ENCODE measurements at regions not wholly inside any gene's neighbourhood (a gene's known extent, or its start where the extent isn't known, plus 50 kb on each side); places are given as distances from the start of the nearest gene placed in this dataset.

DNA sequence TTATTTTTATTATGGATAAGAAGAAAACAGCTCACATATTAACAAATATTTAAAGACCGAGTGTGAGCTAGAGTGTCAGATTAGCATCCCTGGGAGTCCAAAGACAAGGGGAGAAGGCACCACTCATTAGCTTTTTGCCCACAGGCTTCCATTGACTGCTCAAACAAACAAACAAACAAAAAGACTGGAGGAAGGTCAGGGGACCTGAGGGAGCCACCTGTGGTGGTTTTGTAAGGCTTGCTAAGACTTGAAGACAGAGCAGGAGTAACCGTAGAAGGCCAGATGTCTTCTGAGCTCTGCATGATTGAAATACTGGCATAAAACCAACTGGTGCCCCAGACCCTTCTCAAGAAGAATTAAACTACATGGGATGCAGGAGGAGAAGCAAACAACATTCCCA lies 395.2 kb upstream of the CNTN5 start:
- Histone ChIP-seq H2AK5ac (ENCODE audit: insufficient read length, low read length) (no peak overlapping the region), H3K79me2 (ENCODE audit: insufficient read depth, low read length) (no peaks in the 10 kb centered on the region), H3K4me1 (ENCODE audit: insufficient read depth, low read length) (no peaks in the 10 kb centered on the region), H3K14ac (ENCODE audit: insufficient read depth, low read length) (no peak overlapping the region), H3K79me1 (ENCODE audit: insufficient read depth, low read depth, low read length, poor library complexity, severe bottlenecking) (no peaks in the 10 kb centered on the region), H3K4me2 (ENCODE audit: insufficient read depth, insufficient read length, low read length) (no peak overlapping the region), H3K56ac (ENCODE audit: insufficient read length, low read depth, low read length) (no peak overlapping the region), H2BK12ac (ENCODE audit: insufficient read length, low read depth, low read length) (no peak overlapping the region), H3K27me3 (ENCODE audit: insufficient read depth, low read length) (no peaks in the 10 kb centered on the region), H4K20me1 (ENCODE audit: control insufficient read depth, insufficient read depth, insufficient read length) (no peaks in the 10 kb centered on the region), H3K27ac (ENCODE audit: insufficient read length, low read depth, low read length) (no peak overlapping the region), H3K18ac (ENCODE audit: insufficient read length, low read depth, low read length) (no peak overlapping the region), H3K9ac (ENCODE audit: extremely low read depth, insufficient read length, low read length) (no peak overlapping the region), H2BK5ac (ENCODE audit: insufficient read length, low read length) (no peak overlapping the region), H2BK20ac (ENCODE audit: low read depth, low read length, poor library complexity, severe bottlenecking) (no peak overlapping the region), H3K4ac (ENCODE audit: low read depth, low read length) (no peak overlapping the region), H3K23ac (ENCODE audit: insufficient read length, low read depth, low read length) (no peak overlapping the region), H4K91ac (ENCODE audit: insufficient read length, low read depth, low read length) (no peak overlapping the region), H4K5ac (ENCODE audit: insufficient read length, low read depth, low read length) (no peak overlapping the region), H3K23me2 (ENCODE audit: insufficient read length, low read depth, low read length, poor library complexity, severe bottlenecking) (no peaks in the 10 kb centered on the region), H3K9me3 (ENCODE audit: control insufficient read depth, low read depth, low read length) (no peaks in the 10 kb centered on the region), H4K8ac (replicated peaks; ENCODE audit: insufficient read length, low read depth, low read length) (no peak overlapping the region), H2BK15ac (ENCODE audit: low read depth, low read length) (no peak overlapping the region), H2AFZ (ENCODE audit: low read length) (no peak overlapping the region), H3T11ph (ENCODE audit: low read length) (no peak overlapping the region), H2BK120ac (ENCODE audit: low read depth, low read length, poor library complexity, severe bottlenecking) (no peak overlapping the region)
- no peak for DNase-seq
- peaks cover 5 to 6% of the 10 kb centered on the region in 2 experiments for H3K4me1 Mint-ChIP-seq
- H3K4me3 Mint-ChIP-seq, result no peak overlapping the region
- peaks cover 2% of the 10 kb centered on the region; the same call in 1 of the 2 replicates for H3K27me3 Mint-ChIP-seq (ENCODE audit: low read depth)
- peaks cover 25 to 26% of the 10 kb centered on the region in 2 experiments for H3K9me3 Mint-ChIP-seq
- H3K36me3 Mint-ChIP-seq (ENCODE audit: insufficient read depth in 1 of 3, low read depth in 3 of 3), result peaks cover 7 to 32% (median 8%) of the 10 kb centered on the region in 3 experiments
- TF ChIP-seq, protein P1, sequence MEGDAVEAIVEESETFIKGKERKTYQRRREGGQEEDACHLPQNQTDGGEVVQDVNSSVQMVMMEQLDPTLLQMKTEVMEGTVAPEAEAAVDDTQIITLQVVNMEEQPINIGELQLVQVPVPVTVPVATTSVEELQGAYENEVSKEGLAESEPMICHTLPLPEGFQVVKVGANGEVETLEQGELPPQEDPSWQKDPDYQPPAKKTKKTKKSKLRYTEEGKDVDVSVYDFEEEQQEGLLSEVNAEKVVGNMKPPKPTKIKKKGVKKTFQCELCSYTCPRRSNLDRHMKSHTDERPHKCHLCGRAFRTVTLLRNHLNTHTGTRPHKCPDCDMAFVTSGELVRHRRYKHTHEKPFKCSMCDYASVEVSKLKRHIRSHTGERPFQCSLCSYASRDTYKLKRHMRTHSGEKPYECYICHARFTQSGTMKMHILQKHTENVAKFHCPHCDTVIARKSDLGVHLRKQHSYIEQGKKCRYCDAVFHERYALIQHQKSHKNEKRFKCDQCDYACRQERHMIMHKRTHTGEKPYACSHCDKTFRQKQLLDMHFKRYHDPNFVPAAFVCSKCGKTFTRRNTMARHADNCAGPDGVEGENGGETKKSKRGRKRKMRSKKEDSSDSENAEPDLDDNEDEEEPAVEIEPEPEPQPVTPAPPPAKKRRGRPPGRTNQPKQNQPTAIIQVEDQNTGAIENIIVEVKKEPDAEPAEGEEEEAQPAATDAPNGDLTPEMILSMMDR (conservative IDR thresholded peaks at IDR 0.05), result no peak
- no peak overlapping the region for H3K27ac Mint-ChIP-seq
- no CpG with 5 or more reads among the region's 2 CpGs for WGBS (ENCODE audit: extremely low coverage, insufficient read length, low lambda C conversion rate)
